Peyer's patch (tissue), 4 donors: ENCODE measurements at regions not wholly inside any gene's neighbourhood (a gene's known extent, or its start where the extent isn't known, plus 50 kb on each side); places are given as distances from the start of the nearest gene placed in this dataset.

Source experiments
- POLR2A ChIP-seq, 2 donors: fragments of 450-650 bp; IDR thresholded peaks; one replicate each; pipeline ENCODE4 v1.5.1; 2017; ENCODE audit warnings: antibody characterized with exemption in 2 of 2, mild to moderate bottlenecking in 2 of 2, moderate library complexity in 2 of 2
- TF ChIP-seq, protein P1 (sequence below), 6 experiments: fragments of 450-650 bp in 4 of 6; fragments of 200-600 bp in 2 of 6; sonication (generic) in 1 of 6; IDR thresholded peaks; one replicate each; pipeline ENCODE4 v1.5.1; 2017 to 2019; ENCODE audit warnings: antibody characterized with exemption in 6 of 6, mild to moderate bottlenecking in 3 of 6, moderate library complexity in 1 of 6

DNA sequence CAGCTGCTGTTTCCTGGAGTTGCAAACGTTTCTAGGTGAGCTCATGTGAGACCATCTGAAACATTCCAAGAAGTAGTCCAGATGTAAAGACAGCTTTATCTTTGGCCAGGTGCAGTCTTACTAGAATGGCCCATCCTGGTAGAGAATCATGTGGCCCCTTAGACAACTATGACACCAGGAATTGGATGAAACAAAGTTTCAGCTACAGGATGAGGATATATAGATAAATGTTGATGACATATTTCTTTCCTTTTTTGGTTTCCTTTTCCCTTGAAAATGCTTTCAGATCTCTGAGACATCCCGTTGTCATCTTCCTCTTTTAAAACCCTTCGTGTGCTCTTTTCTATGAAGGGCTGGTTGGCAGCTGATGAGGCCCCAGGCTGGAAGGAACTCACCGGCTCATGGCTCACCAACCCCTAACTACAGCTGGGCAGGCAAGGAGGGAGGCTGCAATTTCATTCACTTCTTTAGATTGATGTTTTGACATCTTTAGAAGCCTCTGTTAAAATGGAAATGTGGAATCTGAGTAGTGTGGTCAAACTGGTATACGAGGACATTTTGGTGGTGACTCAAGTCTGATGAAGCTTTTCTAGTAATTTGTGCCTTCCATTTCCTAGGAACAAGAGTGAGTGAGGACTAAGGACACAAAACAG lies 167.9 kb upstream of the TNFAIP3 start:
- TF ChIP-seq, protein P1, sequence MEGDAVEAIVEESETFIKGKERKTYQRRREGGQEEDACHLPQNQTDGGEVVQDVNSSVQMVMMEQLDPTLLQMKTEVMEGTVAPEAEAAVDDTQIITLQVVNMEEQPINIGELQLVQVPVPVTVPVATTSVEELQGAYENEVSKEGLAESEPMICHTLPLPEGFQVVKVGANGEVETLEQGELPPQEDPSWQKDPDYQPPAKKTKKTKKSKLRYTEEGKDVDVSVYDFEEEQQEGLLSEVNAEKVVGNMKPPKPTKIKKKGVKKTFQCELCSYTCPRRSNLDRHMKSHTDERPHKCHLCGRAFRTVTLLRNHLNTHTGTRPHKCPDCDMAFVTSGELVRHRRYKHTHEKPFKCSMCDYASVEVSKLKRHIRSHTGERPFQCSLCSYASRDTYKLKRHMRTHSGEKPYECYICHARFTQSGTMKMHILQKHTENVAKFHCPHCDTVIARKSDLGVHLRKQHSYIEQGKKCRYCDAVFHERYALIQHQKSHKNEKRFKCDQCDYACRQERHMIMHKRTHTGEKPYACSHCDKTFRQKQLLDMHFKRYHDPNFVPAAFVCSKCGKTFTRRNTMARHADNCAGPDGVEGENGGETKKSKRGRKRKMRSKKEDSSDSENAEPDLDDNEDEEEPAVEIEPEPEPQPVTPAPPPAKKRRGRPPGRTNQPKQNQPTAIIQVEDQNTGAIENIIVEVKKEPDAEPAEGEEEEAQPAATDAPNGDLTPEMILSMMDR (IDR thresholded peaks at IDR 0.05) = no peak
- TF ChIP-seq POLR2A (IDR thresholded peaks at IDR 0.05) = no peak
